ENCODE measurements at regions not wholly inside any gene's neighbourhood (a gene's known extent, or its start where the extent isn't known, plus 50 kb on each side); places are given as distances from the start of the nearest gene placed in this dataset.

GRCh38 chr21:27571706-27572105 lies 604.8 kb upstream of the ADAMTS5 start:
- TF ChIP-seq EZH2 (IDR thresholded peaks at IDR 0.05; ENCODE audit: borderline replicate concordance, low read depth, low read length, severe bottlenecking) (no peak), CTCF (IDR thresholded peaks at IDR 0.05; ENCODE audit: borderline replicate concordance, extremely low read depth, low read length, poor library complexity, severe bottlenecking) (no peak)
